K562 (cell line): ENCODE measurements at regions not wholly inside any gene's neighbourhood (a gene's known extent, or its start where the extent isn't known, plus 50 kb on each side); places are given as distances from the start of the nearest gene placed in this dataset.

Source experiments
- ATAC-seq: fragments of 200-7000 bp; cut with Tn5 transposase; 3 replicates; pipeline ENCODE4 v1.9.1; 2020; ENCODE audit warnings: moderate library complexity
- BruUV-seq: library from RNA; stranded (reverse); fragments of 400-500 nt; replicated peaks from 2 replicates; lab custom pipeline; 2021; lab: Mats Ljungman, UMichigan
- CTCF ChIA-PET: fragments of 300-600 bp; formaldehyde crosslinking; extraction: SDS; loops from one replicate; lab custom pipeline; 2021; ENCODE audit warnings: low intra/inter-chr PET ratio; lab: Yijun Ruan, JAX
- POLR2A ChIA-PET: fragments of 300-600, 350-650 bp; sonication (Branson Sonifier 250); formaldehyde crosslinking; extraction: SDS; loops from one replicate; lab custom pipeline; 2021; ENCODE audit warnings: antibody characterized with exemption, inconsistent platforms; lab: Yijun Ruan, JAX
- DNase-seq, 4 experiments: peaks; one replicate each; pipeline versions ENCODE4 v3.0.0 to v3.0.0-alpha.2; 2011 to 2018; ENCODE audit warnings: low spot score in 3 of 4, mixed read lengths in 3 of 4; ENCODE audit errors: extremely low read depth in 1 of 4
- FAIRE-seq: peaks from 2 replicates; lab custom pipeline; 2011; peaks lifted over from hg19 to GRCh38; lab: Jason Lieb, UNC
- H2AFZ ChIP-seq: 2 replicates; pipeline ENCODE4 v1.6.0; 2011; ENCODE audit warnings: low read depth, low read length, control low read depth, inconsistent platforms
- H3K27ac ChIP-seq: fragments of 200-600 bp; 3 replicates; pipeline ENCODE4 v1.8.0; 2011; ENCODE audit warnings: low read depth, mild to moderate bottlenecking, control low read depth, inconsistent platforms, low read length, moderate library complexity, mixed read lengths; ENCODE audit errors: extremely low read depth
- H3K27me3 ChIP-seq, 2 experiments: fragments of 300-600 bp in 1 of 2; 2 replicates in 1 of 2; 3 replicates in 1 of 2; pipeline versions ENCODE4 v1.6.0 to v1.8.0; 2011; ENCODE audit warnings: inconsistent platforms in 2 of 2, low read length in 2 of 2, mild to moderate bottlenecking in 1 of 2, mixed read lengths in 1 of 2, moderate library complexity in 1 of 2; ENCODE audit not compliant: control insufficient read depth in 2 of 2, insufficient read depth in 2 of 2
- H3K36me3 ChIP-seq: fragments of 300-600 bp; 3 replicates; pipeline ENCODE4 v1.8.0; 2011; ENCODE audit warnings: mild to moderate bottlenecking, low read length, inconsistent platforms; ENCODE audit not compliant: control insufficient read depth, insufficient read depth
- H3K4me1 ChIP-seq, 2 experiments: fragments of 200-600 bp in 1 of 2; replicated peaks in 1 of 2; 2 replicates in 1 of 2; 3 replicates in 1 of 2; pipeline versions ENCODE4 v1.5.1 to v1.8.0; 2011; ENCODE audit warnings: inconsistent platforms in 2 of 2, low read length in 2 of 2, mild to moderate bottlenecking in 1 of 2, mixed read lengths in 1 of 2, moderate library complexity in 1 of 2; ENCODE audit not compliant: control insufficient read depth in 2 of 2, insufficient read depth in 2 of 2
- H3K4me2 ChIP-seq: 2 replicates; pipeline ENCODE4 v1.6.1; 2011; ENCODE audit warnings: low read length, control low read depth, inconsistent platforms, mixed read lengths; ENCODE audit not compliant: insufficient read depth
- H3K4me3 ChIP-seq: fragments of 200-600 bp; sonication (generic), shearing (Covaris generic); 2 replicates; pipeline ENCODE4 v1.5.1; 2016; ENCODE audit warnings: control low read depth, inconsistent platforms
- H3K79me2 ChIP-seq: fragments of 200-600 bp; 3 replicates; pipeline ENCODE4 v1.8.0; 2011; ENCODE audit warnings: low read length, inconsistent platforms; ENCODE audit not compliant: control insufficient read depth, insufficient read depth
- H3K9ac ChIP-seq, 2 experiments: 2 replicates each; pipeline versions ENCODE4 v1.6.0 to v1.6.1; 2011; ENCODE audit warnings: low read depth in 2 of 2, low read length in 2 of 2, control low read depth in 1 of 2, inconsistent platforms in 1 of 2, mild to moderate bottlenecking in 1 of 2, mixed read lengths in 1 of 2; ENCODE audit not compliant: insufficient read depth in 1 of 2
- H3K9me1 ChIP-seq: one replicate; pipeline ENCODE4 v1.6.0; 2011; ENCODE audit warnings: inconsistent platforms, mild to moderate bottlenecking, low read length, moderate library complexity; ENCODE audit not compliant: control insufficient read depth, insufficient read depth
- H3K9me3 ChIP-seq: replicated peaks from 2 replicates; pipeline ENCODE4 v1.5.1; 2011; ENCODE audit warnings: low read depth, low read length, inconsistent platforms; ENCODE audit not compliant: control insufficient read depth, insufficient read depth
- H4K20me1 ChIP-seq: replicated peaks from 2 replicates; pipeline ENCODE4 v1.6.1; 2011; ENCODE audit warnings: low read length, inconsistent platforms, mixed read lengths; ENCODE audit not compliant: control insufficient read depth, insufficient read depth
- ADNP ChIP-seq: fragments of 200-800 bp; sonication (Bioruptor generic); IDR thresholded peaks from 2 replicates; pipeline ENCODE4 v1.6.1; 2016; ENCODE audit warnings: missing genetic modification characterization, missing compliant biosample characterization
- CAMTA2 ChIP-seq: fragments of 250-450 bp; sonication (Bioruptor Pico); conservative IDR thresholded peaks from 2 replicates; pipeline ENCODE4 v1.5.1; 2022
- CBX5 ChIP-seq: IDR thresholded peaks from 2 replicates; pipeline ENCODE4 v1.6.1; 2014; ENCODE audit warnings: low read depth, borderline replicate concordance
- ESRRB ChIP-seq: fragments of 250-450 bp; sonication (Bioruptor Pico); IDR thresholded peaks from 2 replicates; pipeline ENCODE4 v1.5.0; 2020; ENCODE audit warnings: mild to moderate bottlenecking, moderate library complexity, borderline replicate concordance
- KLF13 ChIP-seq: fragments of 450-650 bp; IDR thresholded peaks from 2 replicates; pipeline ENCODE4 v1.6.1; 2016; ENCODE audit warnings: missing genetic modification characterization, low read depth, mild to moderate bottlenecking, missing compliant biosample characterization, moderate library complexity, borderline replicate concordance
- MYBL2 ChIP-seq, 2 experiments: fragments of 450-650 bp in 1 of 2; sonication (generic) in 1 of 2; formaldehyde crosslinking in 1 of 2; IDR thresholded peaks; 2 replicates each; pipeline versions ENCODE4 v1.6.1 to v1.8.1; 2017 to 2022; ENCODE audit warnings: borderline replicate concordance in 1 of 2, inconsistent platforms in 1 of 2, low read depth in 1 of 2, mild to moderate bottlenecking in 1 of 2, missing genetic modification reagents in 1 of 2, moderate library complexity in 1 of 2
- MYC ChIP-seq, 2 experiments: fragments of 250-450 bp in 1 of 2; sonication (Bioruptor Pico) in 1 of 2; IDR thresholded peaks; 2 replicates each; pipeline versions ENCODE4 v1.5.1 to v1.6.1; 2012 to 2021; ENCODE audit warnings: low read depth in 2 of 2, borderline replicate concordance in 1 of 2, improper control_type of control experiment in 1 of 2, low read length in 1 of 2, mild to moderate bottlenecking in 1 of 2, moderate library complexity in 1 of 2
- SP1 ChIP-seq: sonication (generic); formaldehyde crosslinking; IDR thresholded peaks from 2 replicates; pipeline ENCODE4 v1.8.1; 2022; ENCODE audit warnings: mild to moderate bottlenecking, missing genetic modification reagents
- XRCC3 ChIP-seq: fragments of 450-650 bp; IDR thresholded peaks from 2 replicates; pipeline ENCODE4 v1.6.1; 2017; ENCODE audit warnings: mild to moderate bottlenecking, moderate library complexity
- ZNF146 ChIP-seq: IDR thresholded peaks from one replicate; pipeline ENCODE4 v1.6.1; 2018; ENCODE audit warnings: missing compliant biosample characterization; ENCODE audit not compliant: unreplicated experiment
- ZNF280B ChIP-seq: fragments of 250-450 bp; sonication (Bioruptor Pico); IDR thresholded peaks from 2 replicates; pipeline ENCODE4 v1.5.1; 2021; ENCODE audit warnings: mild to moderate bottlenecking
- ZNF282 ChIP-seq: sonication (generic); formaldehyde crosslinking; IDR thresholded peaks from 2 replicates; pipeline ENCODE4 v1.8.1; 2023; ENCODE audit warnings: missing genetic modification reagents
- ZNF695 ChIP-seq: fragments of 450-650 bp; formaldehyde crosslinking; IDR thresholded peaks from 2 replicates; pipeline ENCODE4 v1.4.0; 2020; ENCODE audit warnings: mild to moderate bottlenecking, moderate library complexity
- ZNF75A ChIP-seq: fragments of 450-650 bp; formaldehyde crosslinking; IDR thresholded peaks from 2 replicates; pipeline ENCODE4 v1.4.0; 2020; ENCODE audit warnings: mild to moderate bottlenecking
- WGBS: fragments of 100-300 bp; shearing (Covaris generic); methylation state at CpG from one replicate; pipeline ENCODE4 v1.1.6; 2016; ENCODE audit warnings: low coverage, mixed read lengths; ENCODE audit not compliant: insufficient coverage; ENCODE audit errors: missing lambda C conversion rate; 5-methylcytosine and 5-hydroxymethylcytosine counted together
- in situ Hi-C: fragments of 300-500 bp; cut with MboI; formaldehyde crosslinking; loops from 4 replicates; pipeline ENCODE4 v1.15.0; 2018; ENCODE audit warnings: inconsistent platforms, mixed read lengths
- intact Hi-C: fragments of 100-400 bp; cut with micrococcal nuclease; formaldehyde crosslinking; loops from 2 replicates; pipeline ENCODE4 v1.14.2; 2022
- TF ChIP-seq, protein P1 (sequence below), 2 experiments: fragments of 200-800 bp in 1 of 2; sonication (Bioruptor generic) in 1 of 2; sonication (generic) in 1 of 2; formaldehyde crosslinking in 1 of 2; IDR thresholded peaks in 1 of 2; conservative IDR thresholded peaks in 1 of 2; 2 replicates each; pipeline versions ENCODE4 v1.5.0 to v1.6.1; 2016 to 2020; ENCODE audit warnings: missing compliant biosample characterization in 1 of 2, missing genetic modification characterization in 1 of 2, missing genetic modification reagents in 1 of 2
- TF ChIP-seq, protein P2 (sequence below): fragments of 250-450 bp; sonication (Bioruptor Pico); IDR thresholded peaks from 2 replicates; pipeline ENCODE4 v1.6.1; 2021; ENCODE audit warnings: mild to moderate bottlenecking
- TF ChIP-seq, protein P3 (sequence below): sonication (generic); formaldehyde crosslinking; IDR thresholded peaks from 2 replicates; pipeline ENCODE4 v1.8.0; 2022; ENCODE audit warnings: mild to moderate bottlenecking, low read depth, missing genetic modification reagents

- TF ChIP-seq, protein P1, sequence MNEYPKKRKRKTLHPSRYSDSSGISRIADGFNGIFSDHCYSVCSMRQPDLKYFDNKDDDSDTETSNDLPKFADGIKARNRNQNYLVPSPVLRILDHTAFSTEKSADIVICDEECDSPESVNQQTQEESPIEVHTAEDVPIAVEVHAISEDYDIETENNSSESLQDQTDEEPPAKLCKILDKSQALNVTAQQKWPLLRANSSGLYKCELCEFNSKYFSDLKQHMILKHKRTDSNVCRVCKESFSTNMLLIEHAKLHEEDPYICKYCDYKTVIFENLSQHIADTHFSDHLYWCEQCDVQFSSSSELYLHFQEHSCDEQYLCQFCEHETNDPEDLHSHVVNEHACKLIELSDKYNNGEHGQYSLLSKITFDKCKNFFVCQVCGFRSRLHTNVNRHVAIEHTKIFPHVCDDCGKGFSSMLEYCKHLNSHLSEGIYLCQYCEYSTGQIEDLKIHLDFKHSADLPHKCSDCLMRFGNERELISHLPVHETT (CRISPR knock-in tag; conservative IDR thresholded peaks at IDR 0.05 in 1 of 2, IDR thresholded peaks at IDR 0.05 in 1 of 2) = no peak
- TF ChIP-seq ZNF695 (CRISPR knock-in tag) = no peak
- no peak for TF ChIP-seq CAMTA2
Observed at GRCh38 chr3:10746684-10747083, 69.3 kb upstream of the SLC6A11 start (continued).

GRCh38 chr3:10747341-10747740 is 68.7 kb upstream of the SLC6A11 start:
- no peak overlapping the region for H3K4me3 ChIP-seq
- FAIRE-seq (no peak), DNase-seq (no peak), ATAC-seq (no peak)
- ChIA-PET POLR2A (interaction anchor here (0.5 kb wide), 1 partner anchor 770 kb away, joined by 3 read pairs; no protein-coding TSS in a partner anchor), CTCF (no interaction called here)
- no peak overlapping the region for H3K27ac ChIP-seq
- H3K27me3 ChIP-seq = no peaks in the 10 kb centered on the region
- H4K20me1 ChIP-seq = no peaks in the 10 kb centered on the region
- intact Hi-C loops = no loop called here
- H3K79me2 ChIP-seq = no peaks in the 10 kb centered on the region
- no peak overlapping the region for H3K4me2 ChIP-seq
- no peak for TF ChIP-seq ZNF75A (CRISPR knock-in tag)
- TF ChIP-seq MYBL2 (IDR thresholded peaks at IDR 0.05; ENCODE audit: low read depth) = no peak
- TF ChIP-seq MYBL2 (CRISPR knock-in tag; IDR thresholded peaks at IDR 0.05; ENCODE audit: borderline replicate concordance) = no peak
- no peak for TF ChIP-seq ZNF282 (CRISPR knock-in tag)
- no peak for TF ChIP-seq ZNF280B (CRISPR knock-in tag)
- no peak for TF ChIP-seq ADNP (tag)
- no peak for TF ChIP-seq ZNF146 (CRISPR knock-in tag)
- TF ChIP-seq CBX5 = no peak
- TF ChIP-seq, protein P2, sequence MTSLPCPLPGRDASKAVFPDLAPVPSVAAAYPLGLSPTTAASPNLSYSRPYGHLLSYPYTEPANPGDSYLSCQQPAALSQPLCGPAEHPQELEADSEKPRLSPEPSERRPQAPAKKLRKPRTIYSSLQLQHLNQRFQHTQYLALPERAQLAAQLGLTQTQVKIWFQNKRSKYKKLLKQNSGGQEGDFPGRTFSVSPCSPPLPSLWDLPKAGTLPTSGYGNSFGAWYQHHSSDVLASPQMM (CRISPR knock-in tag) = no peak
- TF ChIP-seq MYC (IDR thresholded peaks at IDR 0.05; ENCODE audit: low read depth, low read length) = no peak
- no peak for TF ChIP-seq MYC (CRISPR knock-in tag; IDR thresholded peaks at IDR 0.05; ENCODE audit: borderline replicate concordance, low read depth)
- no peak for TF ChIP-seq ESRRB (CRISPR knock-in tag)
- TF ChIP-seq KLF13 = no peak
- no peak for TF ChIP-seq XRCC3
- TF ChIP-seq, protein P3, sequence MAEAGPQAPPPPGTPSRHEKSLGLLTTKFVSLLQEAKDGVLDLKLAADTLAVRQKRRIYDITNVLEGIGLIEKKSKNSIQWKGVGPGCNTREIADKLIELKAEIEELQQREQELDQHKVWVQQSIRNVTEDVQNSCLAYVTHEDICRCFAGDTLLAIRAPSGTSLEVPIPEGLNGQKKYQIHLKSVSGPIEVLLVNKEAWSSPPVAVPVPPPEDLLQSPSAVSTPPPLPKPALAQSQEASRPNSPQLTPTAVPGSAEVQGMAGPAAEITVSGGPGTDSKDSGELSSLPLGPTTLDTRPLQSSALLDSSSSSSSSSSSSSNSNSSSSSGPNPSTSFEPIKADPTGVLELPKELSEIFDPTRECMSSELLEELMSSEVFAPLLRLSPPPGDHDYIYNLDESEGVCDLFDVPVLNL = no peak
- no peak for TF ChIP-seq SP1 (CRISPR knock-in tag)
- in situ Hi-C loops = loop anchor here (25.0 kb wide), 1 partner anchor 910 kb away; the partner anchor contains the start of gene RPUSD3
- 3% methylated on average over 6 of the region's 6 CpGs for WGBS
- no peak overlapping the region for H2AFZ ChIP-seq
- H3K9me1 ChIP-seq = no peaks in the 10 kb centered on the region
- no peak overlapping the region for H3K9ac ChIP-seq
- H3K36me3 ChIP-seq = no peaks in the 10 kb centered on the region
- H3K9me3 ChIP-seq = no peaks in the 10 kb centered on the region
- H3K4me1 ChIP-seq = 0 out of 5 replicates have a peak, but pooled peaks cover 0 to 3% of the 10 kb centered on the region in 2 experiments
- BruUV-seq = no TSS peak
